Urothelium cell line (cell line): ENCODE measurements at regions not wholly inside any gene's neighbourhood (a gene's known extent, or its start where the extent isn't known, plus 50 kb on each side); places are given as distances from the start of the nearest gene placed in this dataset.

ENCODE experiments used
- DNase-seq: peaks from one replicate; pipeline ENCODE4 v3.0.0; 2011; ENCODE audit warnings: low spot score, mixed read lengths
- FAIRE-seq: peaks from 2 replicates; lab custom pipeline; 2011; peaks lifted over from hg19 to GRCh38; lab: Jason Lieb, UNC

GRCh38 chr10:25661632-25662031 lies 272.4 kb upstream of the MYO3A start:
- no peak for DNase-seq
- peak; percentile 30 for FAIRE-seq

GRCh38 chr10:25666276-25666675 lies 267.8 kb upstream of the MYO3A start:
- FAIRE-seq (no peak), DNase-seq (no peak)

- DNase-seq: no peak
- FAIRE-seq: no peak
These were observed 258.8 kb upstream of the MYO3A start for GRCh38 chr10:25675204-25675603.

GRCh38 chr10:25675615-25676014 lies 258.4 kb upstream of the MYO3A start:
- FAIRE-seq: no peak
- no peak for DNase-seq

- FAIRE-seq: no peak
These were observed 255.8 kb upstream of the MYO3A start for GRCh38 chr10:25678220-25678619.

GRCh38 chr10:25678666-25679065 lies 255.4 kb upstream of the MYO3A start:
- no peak for DNase-seq
- no peak for FAIRE-seq

More at GRCh38 chr10:25678220-25678619, 255.8 kb upstream of the MYO3A start:
- no peak for DNase-seq

- FAIRE-seq (no peak), DNase-seq (peak; percentile 67)
These were observed 251.7 kb upstream of the MYO3A start for GRCh38 chr10:25682203-25682851.

- DNase-seq (no peak), FAIRE-seq (no peak)
These were observed 250.7 kb upstream of the MYO3A start for GRCh38 chr10:25683344-25683743.

- no peak for FAIRE-seq
These were observed 246.5 kb upstream of the MYO3A start for GRCh38 chr10:25687521-25687920.

GRCh38 chr10:25689346-25690100 lies 244.5 kb upstream of the MYO3A start:
- FAIRE-seq: no peak
- DNase-seq: no peak

More at GRCh38 chr10:25687521-25687920, 246.5 kb upstream of the MYO3A start:
- no peak for DNase-seq

- DNase-seq (no peak), FAIRE-seq (no peak)
These were observed 241.3 kb upstream of the MYO3A start for GRCh38 chr10:25692761-25693160.

- FAIRE-seq (no peak), DNase-seq (no peak)
These were observed 239.7 kb upstream of the MYO3A start for GRCh38 chr10:25694206-25694933.

GRCh38 chr10:25694971-25695370 lies 239.1 kb upstream of the MYO3A start:
- DNase-seq (no peak), FAIRE-seq (no peak)

- no peak for DNase-seq
- FAIRE-seq: no peak
These were observed 238.4 kb upstream of the MYO3A start for GRCh38 chr10:25695586-25695985.

- FAIRE-seq (no peak), DNase-seq (no peak)
These were observed 237.9 kb upstream of the MYO3A start for GRCh38 chr10:25696013-25696708.

GRCh38 chr10:25697412-25697811 lies 236.6 kb upstream of the MYO3A start:
- DNase-seq: no peak
- FAIRE-seq: no peak

GRCh38 chr10:25698638-25699037 lies 235.4 kb upstream of the MYO3A start:
- no peak for FAIRE-seq

GRCh38 chr10:25699631-25700030 lies 234.4 kb upstream of the MYO3A start:
- no peak for FAIRE-seq
- no peak for DNase-seq

More at GRCh38 chr10:25698638-25699037, 235.4 kb upstream of the MYO3A start:
- DNase-seq: no peak

- no peak for DNase-seq
- no peak for FAIRE-seq
These were observed 232.4 kb upstream of the MYO3A start for GRCh38 chr10:25701652-25702051.

GRCh38 chr10:25704622-25705021 lies 229.4 kb upstream of the MYO3A start:
- DNase-seq: no peak
- no peak for FAIRE-seq

GRCh38 chr10:25707572-25707971 lies 226.5 kb upstream of the MYO3A start:
- DNase-seq (no peak), FAIRE-seq (no peak)
